Fibroblast of skin of abdomen (primary cell): ENCODE measurements at regions not wholly inside any gene's neighbourhood (a gene's known extent, or its start where the extent isn't known, plus 50 kb on each side); places are given as distances from the start of the nearest gene placed in this dataset.
A peak's percentile ranks its signal among the peaks of the same experiment; 100 is the strongest.

Source experiments
- DNase-seq: peaks from one replicate; pipeline ENCODE4 v3.0.0-alpha.2; 2013

DNA sequence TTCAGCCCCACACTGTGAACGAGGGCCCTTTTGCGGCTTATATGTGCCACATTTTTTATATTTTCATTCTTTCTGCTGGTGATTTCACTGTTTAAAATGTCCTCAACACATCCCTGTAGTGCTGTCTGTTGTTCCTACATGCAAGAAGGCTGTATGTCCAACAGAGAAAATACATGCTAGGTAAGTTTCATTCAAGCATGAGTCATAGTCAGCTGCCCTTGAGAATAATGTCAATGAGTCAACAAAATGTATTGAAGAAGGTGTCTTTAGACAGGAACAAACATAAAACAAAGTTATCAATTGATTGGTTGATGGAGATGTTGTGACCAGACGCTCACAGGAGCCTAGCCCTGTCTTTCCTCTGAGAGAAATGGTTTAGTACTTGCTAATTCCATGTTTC, 553.4 kb downstream of the PLPP3 start:
- DNase-seq: no peak

DNA sequence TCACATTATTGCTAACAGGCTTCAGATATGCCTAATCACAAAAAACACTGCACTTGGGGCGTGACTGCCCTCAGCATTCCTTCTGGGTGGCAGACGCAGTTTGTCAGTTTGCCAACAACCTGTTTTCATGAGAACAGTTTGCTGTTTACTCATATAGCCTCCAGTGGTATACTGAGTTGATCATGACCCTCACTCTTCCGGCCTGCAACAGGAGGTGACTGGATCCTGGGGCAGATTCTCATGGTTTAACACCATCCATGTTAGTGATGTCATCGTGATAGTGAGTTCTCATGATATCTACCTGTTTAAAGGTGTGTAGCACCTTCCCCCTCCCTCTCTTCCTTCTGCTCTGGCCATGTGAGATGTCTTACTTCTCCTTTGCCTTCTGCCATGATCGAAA, 555.2 kb downstream of the PLPP3 start:
- no peak for DNase-seq

DNA sequence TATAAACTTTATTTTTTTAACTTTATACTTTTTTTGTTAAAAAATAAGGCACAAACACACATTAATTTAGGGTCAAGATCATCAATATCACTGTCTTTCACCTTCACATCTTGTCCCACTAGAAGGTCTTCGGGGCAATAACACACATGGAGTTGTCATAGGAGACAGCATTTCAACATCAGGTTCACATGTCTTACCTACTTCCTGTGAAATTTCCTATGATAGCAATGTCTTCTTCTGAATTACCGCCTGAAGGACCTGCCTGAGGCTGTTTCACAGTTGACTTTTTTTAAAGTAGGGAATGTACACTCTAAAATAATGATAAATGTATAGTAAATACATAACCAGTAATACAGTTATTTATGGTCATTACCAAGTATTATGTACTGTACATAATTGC, 559.4 kb downstream of the PLPP3 start:
- no peak for DNase-seq

DNA sequence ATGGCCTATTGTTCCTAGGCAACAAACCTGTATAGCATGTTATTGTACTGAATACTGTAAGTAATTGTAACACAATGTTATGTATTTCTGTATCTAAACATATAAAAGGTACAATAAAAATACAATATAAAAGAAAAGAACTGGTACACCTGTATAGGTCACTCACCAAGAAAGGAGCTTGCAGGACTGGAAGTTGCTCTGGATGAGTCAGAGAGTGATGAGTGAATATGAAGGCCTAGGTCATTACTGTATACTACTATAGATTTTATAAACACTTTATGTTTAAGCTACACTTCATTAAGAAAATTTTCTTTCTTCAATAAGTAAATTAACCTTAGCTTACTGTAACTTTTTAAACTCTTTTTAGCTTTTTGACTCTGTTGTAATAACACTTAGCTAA, 559.9 kb downstream of the PLPP3 start:
- no peak for DNase-seq

DNA sequence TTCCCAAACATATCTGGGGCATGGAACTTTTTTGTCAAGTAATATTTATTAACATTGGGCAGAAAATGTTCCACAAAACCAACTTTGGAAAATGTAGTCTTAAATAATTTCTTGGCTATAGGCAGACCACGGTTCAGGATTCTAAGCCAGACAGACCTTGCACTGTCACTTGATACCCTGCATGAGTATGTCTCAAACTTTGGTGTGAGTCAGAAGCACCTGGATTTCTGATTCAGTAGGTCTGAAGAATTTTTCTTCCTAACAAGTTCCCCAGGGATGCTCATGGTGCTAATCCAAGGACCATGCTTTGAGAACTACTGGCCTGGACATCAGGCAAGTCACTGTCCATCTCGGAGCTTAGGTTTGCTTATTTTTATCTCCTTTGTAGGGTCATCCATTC, 562.0 kb downstream of the PLPP3 start:
- peak; percentile 29 for DNase-seq

DNA sequence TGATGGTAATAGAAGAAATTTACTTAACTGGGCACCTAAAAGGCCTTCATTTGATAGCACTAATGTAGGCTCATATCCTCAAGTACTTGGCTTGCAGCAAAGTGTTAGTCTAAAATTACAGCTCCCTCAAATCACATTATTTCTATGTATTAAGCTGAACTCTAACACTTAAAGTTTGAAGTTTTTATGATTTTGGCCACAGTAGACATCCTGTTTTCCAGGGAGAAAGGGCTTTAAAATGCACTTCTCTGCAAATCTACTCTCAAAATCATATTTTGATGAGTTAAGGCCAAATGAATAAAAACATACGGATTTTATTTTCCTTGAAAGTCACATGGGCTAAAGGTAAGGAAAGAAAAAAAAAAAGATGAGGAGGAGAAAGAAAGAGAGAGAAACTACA, 575.5 kb downstream of the PLPP3 start:
- DNase-seq: no peak

DNA sequence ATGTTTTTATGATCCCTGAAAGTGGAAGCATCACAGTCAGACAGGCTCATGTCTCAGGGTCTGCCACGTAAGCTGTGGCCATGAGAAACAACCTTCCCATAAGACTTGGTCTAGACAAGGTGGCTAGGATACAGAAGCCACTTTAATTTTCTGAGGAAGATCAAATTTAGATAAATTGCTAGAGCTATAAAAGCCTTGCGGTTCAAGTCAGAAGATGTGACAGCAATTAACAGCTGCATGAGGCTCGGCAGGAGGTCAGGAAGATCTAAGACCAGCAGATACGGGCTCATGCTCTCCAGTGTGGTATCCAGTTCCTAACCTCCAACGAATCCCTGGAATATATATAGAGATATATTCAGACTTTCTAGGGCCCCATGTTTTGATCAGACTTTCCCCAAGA, 577.1 kb downstream of the PLPP3 start:
- no peak for DNase-seq

DNA sequence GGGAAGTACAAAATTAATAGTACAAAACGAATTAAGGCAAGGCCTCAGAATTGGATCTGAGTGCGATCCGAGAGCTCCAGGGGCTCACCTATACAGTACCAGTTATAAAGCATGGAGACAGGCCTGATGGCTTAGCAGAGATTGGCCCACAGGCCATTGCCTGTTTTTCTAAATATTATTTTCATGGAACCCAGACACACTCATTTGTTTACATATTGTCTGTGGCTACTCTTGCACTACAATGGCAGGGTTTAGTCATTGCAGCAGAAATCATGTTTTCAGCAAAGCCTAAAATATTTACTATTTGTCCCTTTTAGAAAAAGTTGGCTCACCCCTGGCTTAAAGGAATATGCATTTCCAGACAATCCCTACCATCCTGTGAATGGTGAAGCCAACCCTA, 578.9 kb downstream of the PLPP3 start:
- DNase-seq: no peak

DNA sequence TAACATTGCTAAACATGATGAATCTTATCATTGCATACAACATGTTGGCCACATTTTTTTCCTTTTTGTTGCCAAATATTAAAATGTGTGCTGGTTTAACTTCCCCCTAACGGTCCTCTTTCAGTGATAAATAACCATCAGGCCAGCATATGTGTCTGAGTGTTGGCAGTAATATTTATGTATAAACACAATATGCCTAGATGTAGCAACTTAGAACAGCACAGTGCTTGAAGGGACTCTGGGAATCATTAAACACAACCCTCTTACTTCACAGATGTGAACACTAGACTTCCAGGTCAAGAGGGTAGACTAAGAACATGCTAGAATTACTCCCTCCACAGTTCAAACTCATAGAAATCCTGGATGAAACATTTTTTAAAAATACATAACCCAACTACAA, 581.8 kb downstream of the PLPP3 start:
- peak; percentile 61 for DNase-seq

DNA sequence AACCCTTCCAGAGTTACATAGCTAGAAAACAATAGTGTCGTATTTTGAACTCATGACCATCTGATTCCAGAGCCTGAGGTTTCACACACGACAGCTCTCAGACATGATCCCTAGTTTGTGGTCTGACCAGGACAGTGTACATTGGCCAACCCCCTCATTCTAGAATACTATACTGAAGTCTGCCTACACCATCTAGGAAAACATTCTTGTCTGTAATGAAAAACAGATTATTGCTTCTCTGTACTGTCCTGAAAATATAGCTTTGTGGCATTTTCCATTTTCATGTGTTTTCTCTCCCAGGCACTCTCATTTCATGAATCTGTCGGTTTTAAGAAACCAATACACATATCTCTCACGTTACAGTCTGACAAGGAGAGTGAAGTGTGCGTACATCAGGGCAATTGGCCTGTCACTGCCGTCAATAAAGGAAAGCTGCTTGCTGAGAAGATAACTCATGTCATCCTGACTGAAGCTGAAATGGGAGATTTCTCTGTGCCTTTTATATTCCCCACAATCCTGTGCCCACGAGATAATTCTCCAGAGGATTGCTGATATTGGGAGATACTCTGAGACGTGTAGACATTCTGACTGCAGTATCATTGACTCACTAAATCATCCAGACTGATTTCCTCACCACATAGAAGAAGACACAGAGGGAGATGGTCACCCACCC, 585.6 kb downstream of the PLPP3 start:
- DNase-seq: peak; percentile 84

DNA sequence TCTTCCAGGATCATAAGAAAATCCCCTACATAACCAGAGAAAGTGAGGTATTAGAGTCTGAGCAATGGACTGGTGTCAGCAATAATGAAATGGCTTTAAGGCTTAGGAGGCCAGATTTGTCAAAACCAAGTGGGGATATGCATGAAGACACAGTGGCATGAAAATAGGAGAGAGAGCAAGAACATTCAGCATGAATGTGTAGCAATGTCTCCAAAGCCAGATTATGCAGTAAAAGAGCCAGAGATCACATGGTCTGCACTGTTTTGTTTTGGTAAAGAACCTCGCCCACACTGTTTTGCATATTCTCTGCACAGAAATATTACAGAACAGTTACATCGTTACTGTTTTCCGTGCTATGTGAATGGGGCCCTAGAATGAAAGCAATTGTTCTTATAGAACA, 589.4 kb downstream of the PLPP3 start:
- peak; percentile 33 for DNase-seq

DNA sequence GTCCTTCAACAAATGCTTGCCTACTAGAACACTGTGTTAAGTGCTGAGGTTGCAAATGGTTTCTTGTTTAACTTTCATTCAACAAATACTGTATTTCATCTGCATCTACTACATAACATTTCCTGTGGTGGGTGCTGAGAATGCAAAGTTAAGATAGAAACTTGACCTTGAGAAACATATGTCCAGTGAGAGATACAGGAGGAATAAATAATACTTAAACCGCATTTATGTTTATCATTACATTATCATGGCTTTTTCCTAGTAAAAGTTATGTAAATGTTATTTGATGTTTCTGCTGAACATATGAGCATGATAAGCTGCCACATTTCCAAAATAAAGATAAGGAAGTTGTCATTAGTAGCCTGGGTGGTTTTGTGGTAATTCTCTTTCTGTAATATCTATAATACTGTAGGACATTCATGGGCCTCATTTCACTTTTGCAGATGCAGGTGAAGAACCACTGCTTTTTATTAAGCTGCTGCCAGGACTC, 590.4 kb downstream of the PLPP3 start:
- DNase-seq: no peak

DNA sequence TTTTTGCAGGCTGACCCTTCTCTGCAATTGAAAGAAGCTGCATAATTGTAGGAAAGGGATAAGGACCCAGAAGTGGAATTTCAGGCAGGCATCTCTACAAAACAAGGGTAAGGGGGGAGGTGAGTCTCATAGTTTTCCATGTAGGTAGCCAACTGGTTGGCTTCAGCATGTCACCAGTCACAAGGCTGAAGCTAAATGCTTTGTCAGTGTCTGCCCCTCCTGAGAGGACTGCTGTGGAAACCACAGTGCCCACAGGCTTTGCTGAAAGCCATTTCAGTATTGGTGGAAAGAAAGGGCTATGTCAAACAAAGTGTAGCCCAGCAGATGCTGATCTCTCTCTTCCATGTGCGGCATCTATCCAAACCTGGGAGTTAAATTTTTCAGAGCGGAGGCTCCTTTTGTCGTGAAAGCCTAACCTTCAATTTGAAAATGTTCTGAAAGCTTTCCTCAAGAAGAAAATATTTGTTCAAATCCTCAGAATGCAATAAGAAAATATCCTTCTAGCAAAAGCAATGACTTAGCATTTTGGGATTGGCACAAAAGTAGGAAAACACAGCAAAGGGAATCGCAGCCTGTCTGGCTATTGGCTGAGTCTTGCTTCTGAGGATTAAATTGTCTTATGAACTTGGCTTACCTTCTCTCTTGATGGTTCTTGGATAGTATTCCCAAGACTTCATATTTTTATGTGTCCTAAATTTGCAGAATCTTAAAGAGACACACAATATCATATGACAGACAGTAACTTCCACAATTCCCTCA, 591.7 kb downstream of the PLPP3 start:
- no peak for DNase-seq

DNA sequence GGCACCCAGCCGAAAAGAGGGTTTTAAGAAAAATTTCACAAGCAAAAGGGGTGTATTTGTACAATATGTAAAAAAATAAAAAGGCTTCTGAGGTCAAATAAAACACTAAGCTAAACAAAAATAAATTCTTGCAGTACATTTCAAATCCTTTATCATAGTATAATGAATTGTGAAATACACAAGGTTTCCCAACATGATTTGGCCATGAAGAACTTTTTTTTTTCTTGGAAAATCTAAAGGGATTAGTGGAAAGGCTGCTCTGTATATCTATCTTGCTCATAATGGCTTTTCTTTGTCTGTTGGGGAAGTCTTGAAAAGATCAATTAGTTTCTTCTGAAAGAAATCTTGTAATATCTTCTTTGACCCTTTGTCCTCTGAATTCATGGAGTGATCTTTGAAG, 593.4 kb downstream of the PLPP3 start:
- DNase-seq: peak; percentile 21

DNA sequence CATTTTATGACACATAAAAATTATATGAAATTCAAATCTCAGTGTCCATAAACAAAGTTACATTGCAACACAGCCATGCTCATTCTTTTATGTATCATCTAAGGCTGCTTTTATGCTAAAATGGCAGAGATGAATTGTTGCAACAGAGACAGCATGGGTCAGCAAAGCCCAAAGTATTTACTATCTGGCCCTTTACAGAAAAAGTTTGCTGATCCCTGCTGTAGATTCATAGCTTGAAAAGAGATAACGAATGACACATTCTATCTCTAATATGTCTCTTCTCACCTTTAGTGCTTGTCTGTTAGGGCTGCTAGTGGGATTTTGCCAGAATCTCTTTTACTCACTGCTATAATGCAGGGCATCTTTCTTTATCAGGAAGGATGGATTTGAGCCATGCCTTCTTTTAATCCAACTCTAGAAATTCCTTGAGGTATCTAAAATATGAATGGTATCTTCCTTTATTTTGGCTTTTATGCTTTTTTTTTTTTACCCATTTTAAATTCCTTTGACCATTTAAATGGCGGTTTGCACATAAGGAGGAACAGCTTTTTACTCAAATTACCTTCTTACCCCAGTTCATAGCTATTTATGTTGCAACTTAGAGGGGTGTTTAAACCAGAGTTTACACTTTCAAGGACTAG, 598.2 kb downstream of the PLPP3 start:
- peak; percentile 45 for DNase-seq

DNA sequence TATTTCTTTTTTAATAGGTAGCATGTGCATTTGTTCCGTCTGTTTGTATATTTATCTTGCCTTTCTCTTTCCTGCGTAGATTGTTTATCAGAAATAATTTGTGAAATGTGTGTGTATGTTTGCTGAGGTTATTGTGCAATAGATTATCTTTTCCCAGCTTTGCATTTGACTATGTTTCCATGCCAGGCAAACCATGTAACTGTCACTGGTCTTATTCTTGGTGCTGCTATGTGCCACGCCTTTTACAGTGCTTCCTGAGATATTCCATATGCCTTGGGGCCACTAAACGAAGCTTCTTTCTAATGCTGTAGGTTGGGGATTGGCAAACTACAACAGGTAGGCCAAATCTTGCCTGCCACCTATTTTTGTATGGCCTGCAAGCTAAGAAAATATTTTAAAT, 598.8 kb downstream of the PLPP3 start:
- DNase-seq: no peak

DNA sequence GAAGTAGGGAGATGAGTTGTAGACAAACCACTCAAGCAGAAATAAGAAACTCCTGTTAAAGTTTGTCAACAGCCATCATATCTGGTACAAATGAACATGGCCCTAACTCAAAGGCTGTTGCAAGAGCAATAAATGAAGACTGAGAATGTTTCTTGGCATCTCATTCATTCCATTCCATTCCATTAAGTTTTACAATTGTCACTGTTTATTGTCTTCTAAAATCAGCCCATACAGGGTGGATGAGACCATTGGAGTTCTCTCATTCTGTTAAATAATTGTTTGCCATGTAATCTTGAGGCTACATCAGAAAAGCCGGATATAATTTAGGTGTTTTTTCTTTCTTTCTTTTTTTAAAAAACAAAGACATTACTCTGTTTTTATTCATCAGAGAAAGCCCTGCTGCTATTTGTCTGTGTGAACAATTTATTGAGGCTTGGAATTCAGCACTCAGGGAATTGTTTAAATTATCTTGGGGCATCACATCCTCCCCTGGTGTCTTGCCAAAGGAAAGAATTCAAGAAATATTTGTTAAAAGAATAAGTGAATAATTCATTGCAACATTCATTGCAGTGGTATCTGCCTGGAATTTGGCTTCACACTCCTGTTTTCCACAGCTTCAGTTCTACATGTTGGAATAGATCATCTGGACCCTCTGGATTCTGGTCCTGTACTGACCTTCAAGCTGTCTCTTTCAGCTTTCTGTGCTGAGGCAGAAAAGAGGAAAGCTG, 604.5 kb downstream of the PLPP3 start:
- DNase-seq: peak; percentile 95

DNA sequence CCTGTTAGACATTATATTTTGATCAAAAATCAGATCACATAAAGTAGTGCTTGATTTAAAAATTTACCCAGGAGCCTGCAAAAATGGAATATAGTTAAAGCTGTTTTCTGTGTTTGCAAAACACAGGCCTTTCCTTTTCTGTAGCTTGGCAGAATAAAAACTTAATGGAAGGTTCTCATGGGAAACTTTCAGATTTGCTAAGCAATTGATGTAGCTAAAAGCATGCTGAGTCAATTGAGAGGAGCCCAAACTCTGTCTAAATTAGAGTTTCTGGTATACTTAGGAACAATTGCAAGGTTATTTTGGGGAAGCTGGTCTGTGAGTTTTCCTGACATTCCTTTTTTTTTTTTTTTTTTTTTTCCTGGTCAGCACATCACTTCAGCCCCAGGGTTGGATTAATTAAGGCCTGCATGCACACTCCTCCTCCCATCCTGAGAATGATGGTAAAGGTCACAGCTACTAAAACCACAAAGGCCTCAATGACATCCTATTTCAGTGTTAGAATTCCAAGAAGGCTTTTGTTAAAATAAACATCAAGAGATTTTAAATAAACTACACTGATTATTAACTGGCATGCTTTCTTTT, 608.7 kb downstream of the PLPP3 start:
- peak; percentile 73 for DNase-seq

DNA sequence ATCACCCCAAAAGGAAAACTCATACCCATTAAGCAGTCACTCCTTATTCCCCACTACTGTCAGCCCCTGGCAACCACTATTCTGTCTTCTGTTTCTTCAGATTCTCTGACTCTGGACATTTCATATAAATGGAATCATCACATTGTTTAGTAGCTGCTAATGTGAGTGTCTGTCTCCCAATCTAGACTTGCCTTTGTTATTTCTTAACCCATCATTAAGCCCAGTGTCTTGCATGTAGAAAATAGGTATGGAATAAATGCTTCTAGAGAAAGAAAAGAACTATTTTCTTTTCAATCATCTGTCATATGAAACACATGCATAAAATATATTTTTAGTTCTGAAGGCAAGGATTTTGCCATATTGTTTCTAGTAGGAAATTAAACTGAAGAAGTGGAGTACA, 610.0 kb downstream of the PLPP3 start:
- no peak for DNase-seq

DNA sequence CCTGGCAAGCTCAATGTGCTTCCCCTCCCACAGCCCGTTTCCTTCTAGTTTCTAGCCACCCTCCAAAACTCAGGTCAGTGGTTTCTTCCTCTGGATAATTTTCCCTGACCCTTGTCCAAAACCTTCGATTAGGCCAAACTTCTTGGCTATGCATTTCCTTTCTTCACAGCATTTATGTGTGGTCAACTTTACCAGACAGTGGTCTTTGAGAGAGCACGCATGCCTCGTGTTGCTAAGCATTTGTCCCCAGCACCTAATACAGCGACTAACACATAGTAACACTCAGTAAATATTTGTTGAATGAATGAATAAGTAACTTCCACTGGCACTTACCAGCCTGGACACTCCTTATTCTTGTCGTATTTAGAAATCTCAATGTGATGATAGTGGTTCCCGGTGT, 610.7 kb downstream of the PLPP3 start:
- DNase-seq: no peak

DNA sequence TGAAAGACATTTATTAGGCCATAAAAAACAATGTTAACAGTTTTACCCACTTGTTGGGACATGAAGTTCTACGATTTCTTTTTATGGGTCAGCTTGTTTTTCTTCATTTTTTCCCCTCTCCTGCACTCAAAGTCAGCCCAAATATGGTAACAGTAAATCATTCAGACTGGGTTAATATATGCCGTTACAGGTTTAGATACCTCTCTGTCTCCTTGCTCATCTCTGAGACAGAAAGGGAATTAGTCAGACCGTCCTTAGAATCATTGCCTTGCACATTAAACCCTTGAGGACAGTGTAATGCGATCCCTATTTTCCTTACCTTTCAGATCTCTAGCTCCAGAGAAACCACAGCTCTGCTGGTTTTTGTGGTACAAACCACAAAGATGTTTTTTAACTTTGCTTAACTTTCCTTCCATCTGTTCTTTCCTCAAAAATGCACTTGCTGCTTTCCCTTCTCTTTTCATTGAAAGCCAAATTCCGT, 613.3 kb downstream of the PLPP3 start:
- DNase-seq: peak; percentile 90

DNA sequence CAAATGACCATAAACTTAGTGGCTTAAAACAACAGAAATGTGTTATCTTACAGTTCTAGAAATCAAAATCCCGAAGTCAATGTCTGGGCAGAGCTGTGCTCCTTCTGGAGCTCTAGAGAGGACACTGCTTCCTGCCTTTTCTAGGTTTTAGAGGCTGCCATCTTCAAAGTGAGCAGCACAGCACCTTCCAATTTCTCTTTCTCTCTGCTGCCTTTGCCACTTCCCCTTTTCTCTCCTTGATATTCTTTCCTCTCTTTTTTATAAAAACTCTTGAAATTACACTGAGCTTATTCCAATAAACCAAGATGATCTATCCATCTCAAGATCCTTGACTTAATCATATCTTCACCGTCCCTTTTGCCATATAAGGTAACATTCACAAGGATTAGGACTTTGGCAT, 616.9 kb downstream of the PLPP3 start:
- no peak for DNase-seq

DNA sequence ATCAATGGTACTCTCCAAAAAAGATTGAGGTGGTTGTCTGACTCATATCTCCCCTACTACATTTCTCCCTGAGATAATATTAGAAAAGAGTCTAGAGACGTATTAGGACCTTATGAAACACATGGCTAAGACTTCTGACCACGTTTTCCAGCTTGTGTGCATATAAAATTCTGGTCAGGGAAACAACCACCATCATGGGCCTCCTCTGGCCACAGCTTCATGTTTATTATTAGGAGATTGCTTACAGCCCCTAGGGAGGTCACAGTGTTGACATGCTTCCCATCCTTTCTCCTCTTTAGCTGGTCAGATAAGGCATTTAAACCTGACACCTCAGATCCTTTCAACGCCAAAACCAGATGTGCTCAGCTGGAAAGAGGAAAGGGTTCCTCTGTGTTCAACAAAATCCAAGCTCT, 620.2 kb downstream of the PLPP3 start:
- no peak for DNase-seq
